ENCODE measurements at regions not wholly inside any gene's neighbourhood (a gene's known extent, or its start where the extent isn't known, plus 50 kb on each side); places are given as distances from the start of the nearest gene placed in this dataset.

- TF ChIP-seq CTCF (IDR thresholded peaks at IDR 0.05) (no peak), POLR2A (IDR thresholded peaks at IDR 0.05) (no peak), POLR2AphosphoS5 (IDR thresholded peaks at IDR 0.05) (no peak)
Observed at GRCh38 chr9:3646226-3646625, 120.4 kb upstream of the RFX3 start.

Measured in breast epithelium (tissue), 3 donors.